ENCODE measurements at regions not wholly inside any gene's neighbourhood (a gene's known extent, or its start where the extent isn't known, plus 50 kb on each side); places are given as distances from the start of the nearest gene placed in this dataset.

DNA sequence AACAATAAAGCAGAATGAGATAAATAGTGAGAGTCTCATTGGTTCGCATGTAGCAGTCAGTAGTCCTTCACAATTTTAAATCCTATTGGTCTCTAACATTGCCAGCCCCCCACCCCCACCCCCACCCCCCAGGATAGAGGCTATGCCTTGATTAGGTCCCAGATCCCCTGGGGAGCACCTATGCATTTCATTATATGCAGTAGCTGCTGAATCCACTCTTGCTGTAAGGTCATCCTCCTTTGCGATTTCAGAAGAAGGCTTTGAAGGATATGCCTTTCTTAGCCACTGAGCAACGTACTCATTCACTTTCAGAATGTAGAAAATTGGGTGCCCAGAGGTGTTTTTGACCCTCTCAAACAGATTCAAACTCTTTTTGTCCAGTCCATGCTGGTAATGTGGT lies 382.8 kb upstream of the GALNT5 start:
- H3K9me3 ChIP-seq (ENCODE audit: low read length), result no peaks in the 10 kb centered on the region
- ChIA-PET POLR2A (no interaction called here), CTCF (ENCODE audit: low intra/inter-chr PET ratio, low total read pairs) (no interaction called here)
- DNase-seq (ENCODE audit: low spot score) (no peak), FAIRE-seq (no peak), ATAC-seq (no peak)
- BruUV-seq (replicated peaks), result no TSS peak
- intact Hi-C loops (cut with micrococcal nuclease; ENCODE audit: unreplicated experiment) (no loop called here), in situ Hi-C loops (cut with HindIII; ENCODE audit: extremely low pct_ligation_motif_present, low pct_unique_long_range_greater_than_20kb) (no loop called here)
- H3K4me1 ChIP-seq (ENCODE audit: insufficient read depth, low read length), result no peaks in the 10 kb centered on the region
- no peak overlapping the region for H3K4me2 ChIP-seq (ENCODE audit: low read depth, low read length)
- no peak overlapping the region for H3K27ac ChIP-seq (ENCODE audit: extremely low read length, insufficient read depth, low read length)
- no peak overlapping the region for H3K4me3 ChIP-seq (replicated peaks in 1 of 3; ENCODE audit: insufficient read depth in 1 of 3, low read depth in 2 of 3, low read length in 3 of 3)
- H3K27me3 ChIP-seq (ENCODE audit: control insufficient read depth in 1 of 2, insufficient read depth in 2 of 2, low read length in 2 of 2), result no peaks in the 10 kb centered on the region
- H3K79me2 ChIP-seq (ENCODE audit: insufficient read depth, low read length), result no peaks in the 10 kb centered on the region
- no peak overlapping the region for H3K9ac ChIP-seq (ENCODE audit: insufficient read depth, low read depth, low read length)
- no peaks in the 10 kb centered on the region for H3K36me3 ChIP-seq (replicated peaks in 1 of 2; ENCODE audit: control insufficient read depth in 1 of 2, insufficient read depth in 2 of 2, low read length in 2 of 2)
- WGBS (ENCODE audit: low lambda C conversion rate), result 0% methylated on average over 3 of the region's 3 CpGs
- no peaks in the 10 kb centered on the region for H4K20me1 ChIP-seq (ENCODE audit: insufficient read depth, low read length)
- H2AFZ ChIP-seq (ENCODE audit: low read length), result no peak overlapping the region
- TF ChIP-seq ZNF256 (CRISPR knock-in tag; conservative IDR thresholded peaks at IDR 0.05) (no peak), ZNF780A (CRISPR knock-in tag; IDR thresholded peaks at IDR 0.05) (no peak), ZSCAN22 (CRISPR knock-in tag; IDR thresholded peaks at IDR 0.05) (no peak), DMAP1 (CRISPR knock-in tag; IDR thresholded peaks at IDR 0.05) (no peak), RBFOX2 (IDR thresholded peaks at IDR 0.05; ENCODE audit: low read depth, low read length) (no peak), RBM39 (IDR thresholded peaks at IDR 0.05; ENCODE audit: low read depth, low read length, poor library complexity, severe bottlenecking) (no peak), KDM5B (CRISPR knock-in tag; IDR thresholded peaks at IDR 0.05; ENCODE audit: borderline replicate concordance) (no peak), ZNF709 (CRISPR knock-in tag; IDR thresholded peaks at IDR 0.05) (no peak), ZNF75D (CRISPR knock-in tag; IDR thresholded peaks at IDR 0.05; ENCODE audit: borderline replicate concordance) (no peak), RELA (CRISPR knock-in tag; IDR thresholded peaks at IDR 0.05) (no peak), CREM (IDR thresholded peaks at IDR 0.05) (no peak), CREM (CRISPR knock-in tag; IDR thresholded peaks at IDR 0.05) (no peak), MXD4 (CRISPR knock-in tag; IDR thresholded peaks at IDR 0.05) (no peak), ZNF577 (CRISPR knock-in tag; IDR thresholded peaks at IDR 0.05; ENCODE audit: borderline replicate concordance, low read depth) (no peak)
- TF ChIP-seq, protein P1, sequence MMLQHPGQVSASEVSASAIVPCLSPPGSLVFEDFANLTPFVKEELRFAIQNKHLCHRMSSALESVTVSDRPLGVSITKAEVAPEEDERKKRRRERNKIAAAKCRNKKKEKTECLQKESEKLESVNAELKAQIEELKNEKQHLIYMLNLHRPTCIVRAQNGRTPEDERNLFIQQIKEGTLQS (CRISPR knock-in tag; IDR thresholded peaks at IDR 0.05), result no peak
- TF ChIP-seq, protein P2, sequence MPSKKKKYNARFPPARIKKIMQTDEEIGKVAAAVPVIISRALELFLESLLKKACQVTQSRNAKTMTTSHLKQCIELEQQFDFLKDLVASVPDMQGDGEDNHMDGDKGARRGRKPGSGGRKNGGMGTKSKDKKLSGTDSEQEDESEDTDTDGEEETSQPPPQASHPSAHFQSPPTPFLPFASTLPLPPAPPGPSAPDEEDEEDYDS (CRISPR knock-in tag; IDR thresholded peaks at IDR 0.05), result no peak

Measured in HepG2 (cell line).